ENCODE measurements at regions not wholly inside any gene's neighbourhood (a gene's known extent, or its start where the extent isn't known, plus 50 kb on each side); places are given as distances from the start of the nearest gene placed in this dataset.
"Not testable (repeated sequence)": the region's sequence is repeated elsewhere in the genome, so short reads cannot be mapped to it uniquely, and the experiment has no call there.

GRCh38 chr1:65590279-65590678, 169.8 kb downstream of the LEPR start:
- Histone ChIP-seq H3K9ac (ENCODE audit: low read depth, low read length) (no peak overlapping the region), H3K27ac (ENCODE audit: low read depth, low read length) (no peak overlapping the region), H3K9me3 (ENCODE audit: control insufficient read depth, insufficient read depth, low read length) (no peaks in the 10 kb centered on the region), H3K4me3 (ENCODE audit: low read depth, low read length) (no peak overlapping the region), H3K4me1 (ENCODE audit: control insufficient read depth, insufficient read depth, low read length) (peaks cover 6% of the 10 kb centered on the region; the same call in 1 of the 2 replicates), H3K27me3 (ENCODE audit: control insufficient read depth, insufficient read depth, low read length) (no peaks in the 10 kb centered on the region), H3K36me3 (ENCODE audit: control insufficient read depth, insufficient read depth, low read length) (no peaks in the 10 kb centered on the region)

- Histone ChIP-seq H3K4me1 (ENCODE audit: control insufficient read depth, insufficient read depth, low read length) (peaks cover 6% of the 10 kb centered on the region; the same call in 1 of the 2 replicates), H3K27me3 (ENCODE audit: control insufficient read depth, insufficient read depth, low read length) (no peaks in the 10 kb centered on the region), H3K4me3 (ENCODE audit: low read depth, low read length) (no peak overlapping the region), H3K9ac (ENCODE audit: low read depth, low read length) (no peak overlapping the region), H3K9me3 (ENCODE audit: control insufficient read depth, insufficient read depth, low read length) (no peaks in the 10 kb centered on the region), H3K27ac (ENCODE audit: low read depth, low read length) (no peak overlapping the region), H3K36me3 (ENCODE audit: control insufficient read depth, insufficient read depth, low read length) (no peaks in the 10 kb centered on the region)
Measured at GRCh38 chr1:65593516-65593915, 173.0 kb downstream of the LEPR start.

- H3K4me3 ChIP-seq (ENCODE audit: low read depth, low read length), result no peak overlapping the region
- no peak overlapping the region for H3K27ac ChIP-seq (ENCODE audit: low read depth, low read length)
- H3K27me3 ChIP-seq (ENCODE audit: control insufficient read depth, insufficient read depth, low read length), result no peaks in the 10 kb centered on the region
- no peaks in the 10 kb centered on the region for H3K9me3 ChIP-seq (ENCODE audit: control insufficient read depth, insufficient read depth, low read length)
- H3K4me1 ChIP-seq (ENCODE audit: control insufficient read depth, insufficient read depth, low read length), result peaks cover 6% of the 10 kb centered on the region; the same call in 1 of the 2 replicates
- H3K9ac ChIP-seq (ENCODE audit: low read depth, low read length), result no peak overlapping the region
- no peaks in the 10 kb centered on the region for H3K36me3 ChIP-seq (ENCODE audit: control insufficient read depth, insufficient read depth, low read length)
Measured at GRCh38 chr1:65595724-65596123, 175.3 kb downstream of the LEPR start.

- H3K27ac ChIP-seq (ENCODE audit: low read depth, low read length), result no peak overlapping the region
- no peak overlapping the region for H3K4me3 ChIP-seq (ENCODE audit: low read depth, low read length)
- no peaks in the 10 kb centered on the region for H3K27me3 ChIP-seq (ENCODE audit: control insufficient read depth, insufficient read depth, low read length)
Measured at GRCh38 chr1:65596768-65597167, 176.3 kb downstream of the LEPR start.

GRCh38 chr1:65605621-65606020, 185.2 kb downstream of the LEPR start:
- Histone ChIP-seq H3K4me3 (ENCODE audit: low read depth, low read length) (no peak overlapping the region), H3K9ac (ENCODE audit: low read depth, low read length) (no peak overlapping the region), H3K9me3 (ENCODE audit: control insufficient read depth, insufficient read depth, low read length) (no peaks in the 10 kb centered on the region), H3K4me1 (ENCODE audit: control insufficient read depth, insufficient read depth, low read length) (no peaks in the 10 kb centered on the region), H3K36me3 (ENCODE audit: control insufficient read depth, insufficient read depth, low read length) (no peaks in the 10 kb centered on the region), H3K27ac (ENCODE audit: low read depth, low read length) (no peak overlapping the region), H3K27me3 (ENCODE audit: control insufficient read depth, insufficient read depth, low read length) (no peaks in the 10 kb centered on the region)

More at GRCh38 chr1:65596768-65597167, 176.3 kb downstream of the LEPR start:
- no peaks in the 10 kb centered on the region for H3K9me3 ChIP-seq (ENCODE audit: control insufficient read depth, insufficient read depth, low read length)
- H3K36me3 ChIP-seq (ENCODE audit: control insufficient read depth, insufficient read depth, low read length), result no peaks in the 10 kb centered on the region
- H3K4me1 ChIP-seq (ENCODE audit: control insufficient read depth, insufficient read depth, low read length), result peaks cover 6% of the 10 kb centered on the region; the same call in 1 of the 2 replicates
- no peak overlapping the region for H3K9ac ChIP-seq (ENCODE audit: low read depth, low read length)

- Histone ChIP-seq H3K9ac (ENCODE audit: low read depth, low read length) (no peak overlapping the region), H3K9me3 (ENCODE audit: control insufficient read depth, insufficient read depth, low read length) (no peaks in the 10 kb centered on the region), H3K36me3 (ENCODE audit: control insufficient read depth, insufficient read depth, low read length) (no peaks in the 10 kb centered on the region), H3K4me3 (ENCODE audit: low read depth, low read length) (no peak overlapping the region), H3K27me3 (ENCODE audit: control insufficient read depth, insufficient read depth, low read length) (no peaks in the 10 kb centered on the region), H3K27ac (ENCODE audit: low read depth, low read length) (no peak overlapping the region), H3K4me1 (ENCODE audit: control insufficient read depth, insufficient read depth, low read length) (no peaks in the 10 kb centered on the region)
Measured at GRCh38 chr1:65606426-65606825, 186.0 kb downstream of the LEPR start.

GRCh38 chr1:65613884-65614283, 178.8 kb upstream of the PDE4B start:
- Histone ChIP-seq H3K9ac (ENCODE audit: low read depth, low read length) (no peak overlapping the region), H3K27me3 (ENCODE audit: control insufficient read depth, insufficient read depth, low read length) (no peaks in the 10 kb centered on the region), H3K4me3 (ENCODE audit: low read depth, low read length) (no peak overlapping the region), H3K27ac (ENCODE audit: low read depth, low read length) (no peak overlapping the region), H3K36me3 (ENCODE audit: control insufficient read depth, insufficient read depth, low read length) (no peaks in the 10 kb centered on the region), H3K9me3 (ENCODE audit: control insufficient read depth, insufficient read depth, low read length) (no peaks in the 10 kb centered on the region), H3K4me1 (ENCODE audit: control insufficient read depth, insufficient read depth, low read length) (no peaks in the 10 kb centered on the region)

- Histone ChIP-seq H3K27me3 (ENCODE audit: control insufficient read depth, insufficient read depth, low read length) (no peaks in the 10 kb centered on the region), H3K9ac (ENCODE audit: low read depth, low read length) (no peak overlapping the region), H3K36me3 (ENCODE audit: control insufficient read depth, insufficient read depth, low read length) (no peaks in the 10 kb centered on the region), H3K4me1 (ENCODE audit: control insufficient read depth, insufficient read depth, low read length) (no peaks in the 10 kb centered on the region), H3K27ac (ENCODE audit: low read depth, low read length) (no peak overlapping the region), H3K4me3 (ENCODE audit: low read depth, low read length) (no peak overlapping the region), H3K9me3 (ENCODE audit: control insufficient read depth, insufficient read depth, low read length) (no peaks in the 10 kb centered on the region)
Measured at GRCh38 chr1:65615859-65616258, 176.8 kb upstream of the PDE4B start.

- not testable (repeated sequence) for H3K27ac ChIP-seq (ENCODE audit: low read depth, low read length); H3K9me3 ChIP-seq (ENCODE audit: control insufficient read depth, insufficient read depth, low read length); H3K36me3 ChIP-seq (ENCODE audit: control insufficient read depth, insufficient read depth, low read length); H3K4me1 ChIP-seq (ENCODE audit: control insufficient read depth, insufficient read depth, low read length); H3K27me3 ChIP-seq (ENCODE audit: control insufficient read depth, insufficient read depth, low read length); H3K9ac ChIP-seq (ENCODE audit: low read depth, low read length); H3K4me3 ChIP-seq (ENCODE audit: low read depth, low read length)
Measured at GRCh38 chr1:65621721-65622120, 171.0 kb upstream of the PDE4B start.

GRCh38 chr1:65623895-65624294, 168.8 kb upstream of the PDE4B start:
- no peaks in the 10 kb centered on the region for H3K36me3 ChIP-seq (ENCODE audit: control insufficient read depth, insufficient read depth, low read length)
- H3K9me3 ChIP-seq (ENCODE audit: control insufficient read depth, insufficient read depth, low read length), result no peaks in the 10 kb centered on the region
- H3K4me3 ChIP-seq (ENCODE audit: low read depth, low read length), result no peak overlapping the region
- H3K27ac ChIP-seq (ENCODE audit: low read depth, low read length), result no peak overlapping the region
- no peaks in the 10 kb centered on the region for H3K27me3 ChIP-seq (ENCODE audit: control insufficient read depth, insufficient read depth, low read length)
- no peaks in the 10 kb centered on the region for H3K4me1 ChIP-seq (ENCODE audit: control insufficient read depth, insufficient read depth, low read length)
- H3K9ac ChIP-seq (ENCODE audit: low read depth, low read length), result no peak overlapping the region

GRCh38 chr1:65625528-65625927, 167.2 kb upstream of the PDE4B start:
- no peak overlapping the region for H3K27ac ChIP-seq (ENCODE audit: low read depth, low read length)
- no peaks in the 10 kb centered on the region for H3K36me3 ChIP-seq (ENCODE audit: control insufficient read depth, insufficient read depth, low read length)
- no peaks in the 10 kb centered on the region for H3K27me3 ChIP-seq (ENCODE audit: control insufficient read depth, insufficient read depth, low read length)
- no peak overlapping the region for H3K9ac ChIP-seq (ENCODE audit: low read depth, low read length)
- H3K4me1 ChIP-seq (ENCODE audit: control insufficient read depth, insufficient read depth, low read length), result no peaks in the 10 kb centered on the region
- H3K4me3 ChIP-seq (ENCODE audit: low read depth, low read length), result no peak overlapping the region
- H3K9me3 ChIP-seq (ENCODE audit: control insufficient read depth, insufficient read depth, low read length), result no peaks in the 10 kb centered on the region

GRCh38 chr1:65626003-65626402, 166.7 kb upstream of the PDE4B start:
- no peak overlapping the region for H3K27ac ChIP-seq (ENCODE audit: low read depth, low read length)
- H3K27me3 ChIP-seq (ENCODE audit: control insufficient read depth, insufficient read depth, low read length), result no peaks in the 10 kb centered on the region
- H3K4me3 ChIP-seq (ENCODE audit: low read depth, low read length), result no peak overlapping the region
- H3K9me3 ChIP-seq (ENCODE audit: control insufficient read depth, insufficient read depth, low read length), result no peaks in the 10 kb centered on the region
- H3K36me3 ChIP-seq (ENCODE audit: control insufficient read depth, insufficient read depth, low read length), result no peaks in the 10 kb centered on the region
- no peaks in the 10 kb centered on the region for H3K4me1 ChIP-seq (ENCODE audit: control insufficient read depth, insufficient read depth, low read length)
- no peak overlapping the region for H3K9ac ChIP-seq (ENCODE audit: low read depth, low read length)
